HUES48 (cell line): ENCODE measurements at regions not wholly inside any gene's neighbourhood (a gene's known extent, or its start where the extent isn't known, plus 50 kb on each side); places are given as distances from the start of the nearest gene placed in this dataset.

Experiments used
- H3K27ac ChIP-seq: one replicate; pipeline ENCODE4 v1.7.0; 2013; ENCODE audit warnings: low read depth, low read length, inconsistent platforms
- H3K27me3 ChIP-seq: 2 replicates; pipeline ENCODE4 v1.6.1; 2013; ENCODE audit warnings: mild to moderate bottlenecking, low read length; ENCODE audit not compliant: control insufficient read depth, insufficient read depth
- H3K36me3 ChIP-seq: 2 replicates; pipeline ENCODE4 v1.6.1; 2013; ENCODE audit warnings: low read length; ENCODE audit not compliant: control insufficient read depth, insufficient read depth
- H3K4me1 ChIP-seq: 2 replicates; pipeline ENCODE4 v1.6.1; 2013; ENCODE audit warnings: mild to moderate bottlenecking, low read length; ENCODE audit not compliant: control insufficient read depth, insufficient read depth
- H3K4me3 ChIP-seq: 2 replicates; pipeline ENCODE4 v1.5.1; 2013; ENCODE audit warnings: mild to moderate bottlenecking, low read depth, low read length
- H3K9ac ChIP-seq: 2 replicates; pipeline ENCODE4 v1.6.1; 2013; ENCODE audit warnings: mild to moderate bottlenecking, low read depth, low read length, moderate library complexity
- H3K9me3 ChIP-seq: 2 replicates; pipeline ENCODE4 v1.6.1; 2013; ENCODE audit warnings: low read length; ENCODE audit not compliant: control insufficient read depth, insufficient read depth

DNA sequence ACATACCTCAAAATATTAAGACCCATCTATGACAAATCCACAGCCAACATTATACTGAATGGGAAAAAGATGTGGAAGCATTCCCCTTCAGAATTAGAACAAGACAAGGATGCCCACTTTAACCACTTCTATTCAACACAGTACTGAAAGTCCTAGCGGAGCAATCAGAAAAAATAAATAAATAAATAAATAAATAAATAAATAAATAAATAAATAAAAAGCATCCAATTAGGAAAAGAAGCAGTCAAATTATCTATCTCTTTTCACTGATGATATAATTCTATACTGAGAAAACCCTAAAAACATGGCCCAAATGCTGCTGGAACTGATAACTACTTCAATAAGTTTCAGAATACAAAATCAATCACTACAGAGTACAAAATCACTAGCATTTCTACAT, 67.5 kb downstream of the PRR32 start:
- H3K9ac ChIP-seq, result no peak overlapping the region
- H3K4me1 ChIP-seq, result no peaks in the 10 kb centered on the region
- H3K27me3 ChIP-seq, result no peaks in the 10 kb centered on the region
- no peak overlapping the region for H3K4me3 ChIP-seq
- peaks cover 6% of the 10 kb centered on the region; the same call in 1 of the 2 replicates for H3K9me3 ChIP-seq
- H3K27ac ChIP-seq, result no peak overlapping the region
- H3K36me3 ChIP-seq, result no peaks in the 10 kb centered on the region

DNA sequence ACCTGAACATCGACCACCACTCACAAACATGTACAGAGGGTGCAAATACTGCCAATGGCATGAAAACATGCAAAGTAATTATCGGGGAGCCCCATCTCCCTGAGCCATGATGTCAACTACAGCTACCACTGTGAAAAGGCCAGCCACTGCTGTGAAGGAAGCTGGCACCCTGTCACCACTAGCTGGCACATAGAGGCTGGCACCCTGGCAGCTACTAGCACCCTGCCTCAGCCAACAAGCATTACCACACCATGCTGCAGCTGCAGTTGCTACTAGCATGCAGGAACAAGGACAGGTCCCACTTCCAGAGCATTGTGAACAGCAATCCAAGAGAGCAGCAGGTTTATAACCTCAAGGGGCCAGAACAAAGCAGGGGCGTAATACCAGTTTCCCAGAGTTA, 81.4 kb downstream of the PRR32 start:
- Histone ChIP-seq H3K4me3 (no peak overlapping the region), H3K4me1 (no peaks in the 10 kb centered on the region), H3K27me3 (no peaks in the 10 kb centered on the region), H3K36me3 (no peaks in the 10 kb centered on the region), H3K9me3 (peaks cover 4% of the 10 kb centered on the region), H3K9ac (no peak overlapping the region), H3K27ac (no peak overlapping the region)

DNA sequence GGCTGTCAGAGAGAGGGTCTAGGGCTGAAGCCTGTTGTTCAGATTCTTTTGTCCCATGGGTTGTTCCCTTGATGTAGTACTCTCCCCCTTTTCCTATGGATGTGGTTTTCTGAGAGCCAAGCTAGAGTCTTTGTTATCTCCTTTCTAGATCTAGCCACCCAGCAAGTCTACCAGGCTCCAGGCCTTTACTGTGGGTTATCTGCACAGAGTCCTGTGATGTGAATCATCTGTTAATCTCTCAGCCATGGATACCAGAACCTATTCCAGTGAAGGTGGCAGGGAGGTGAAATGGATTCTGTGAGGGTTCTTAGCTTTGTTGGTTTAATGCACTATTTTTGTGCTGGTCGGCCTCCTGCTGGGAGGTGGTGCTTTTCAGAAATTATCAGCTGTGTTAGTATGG, 109.5 kb downstream of the PRR32 start:
- Histone ChIP-seq H3K27me3 (no peaks in the 10 kb centered on the region), H3K27ac (no peak overlapping the region), H3K9me3 (peaks cover 6% of the 10 kb centered on the region; the same call in 1 of the 2 replicates), H3K36me3 (no peaks in the 10 kb centered on the region), H3K4me3 (no peak overlapping the region), H3K4me1 (no peaks in the 10 kb centered on the region), H3K9ac (no peak overlapping the region)

DNA sequence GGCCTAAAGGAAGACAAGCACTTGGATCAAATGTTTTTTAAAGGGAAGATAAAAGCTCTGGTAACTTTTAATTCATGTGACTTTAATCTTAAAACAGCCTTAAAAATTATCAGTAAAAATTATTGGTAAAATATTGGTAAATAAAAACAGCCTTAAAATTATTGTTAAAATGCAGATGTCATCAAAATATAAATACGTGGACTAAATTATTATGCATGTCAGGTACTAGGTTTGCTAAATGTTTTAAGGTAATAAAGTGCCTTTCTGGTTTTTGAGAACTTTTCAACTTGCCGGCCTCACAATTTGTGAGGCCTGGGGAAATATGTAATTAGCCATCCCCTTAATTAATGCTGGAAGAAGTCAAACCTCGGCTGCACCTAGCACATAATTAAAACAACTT, 147.7 kb downstream of the PRR32 start:
- Histone ChIP-seq H3K27me3 (no peaks in the 10 kb centered on the region), H3K4me1 (no peaks in the 10 kb centered on the region), H3K9ac (no peak overlapping the region), H3K27ac (no peak overlapping the region), H3K9me3 (peaks cover 21% of the 10 kb centered on the region), H3K4me3 (no peak overlapping the region), H3K36me3 (no peaks in the 10 kb centered on the region)

DNA sequence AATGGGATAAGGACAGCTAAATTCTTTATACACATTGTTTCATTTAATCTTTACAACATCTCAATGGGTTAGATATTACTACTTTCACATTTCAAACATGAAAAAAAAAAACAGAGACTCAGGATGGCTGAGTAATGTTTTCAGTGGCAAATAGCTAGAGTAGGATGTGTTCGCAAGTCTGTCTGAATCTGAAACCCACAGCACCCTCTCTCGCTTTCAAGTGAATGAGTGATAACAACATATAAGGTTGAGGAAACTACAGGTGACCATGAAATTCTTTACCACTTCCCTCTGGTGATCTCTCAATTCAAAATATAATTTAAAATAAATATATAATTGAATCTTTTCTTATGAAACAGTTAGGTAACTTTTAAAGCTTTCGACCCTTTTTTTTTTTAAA, 162.6 kb downstream of the PRR32 start:
- no peak overlapping the region for H3K27ac ChIP-seq
- no peaks in the 10 kb centered on the region for H3K4me1 ChIP-seq
- no peaks in the 10 kb centered on the region for H3K36me3 ChIP-seq
- H3K9me3 ChIP-seq, result no peaks in the 10 kb centered on the region
- no peaks in the 10 kb centered on the region for H3K27me3 ChIP-seq
- H3K9ac ChIP-seq, result no peak overlapping the region
- no peak overlapping the region for H3K4me3 ChIP-seq

DNA sequence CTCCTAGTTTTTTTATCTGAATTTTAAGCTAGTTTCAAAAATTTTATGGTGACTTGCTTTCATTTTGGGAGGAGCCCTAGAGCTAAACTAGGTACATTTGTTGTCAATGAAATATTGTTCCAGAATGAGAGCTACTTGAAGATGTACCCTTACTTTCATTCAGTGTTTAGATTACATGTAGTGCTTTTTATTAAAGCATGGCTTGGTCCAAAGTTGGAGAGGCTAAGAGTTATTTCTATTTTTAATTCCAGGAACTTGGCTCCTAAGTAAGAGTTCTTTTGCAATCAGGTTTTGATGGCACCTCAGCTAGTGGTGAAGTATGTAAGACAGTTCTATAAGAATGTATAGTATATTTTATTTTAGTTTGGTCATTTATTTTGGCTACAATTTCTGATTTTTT, 165.5 kb downstream of the PRR32 start:
- no peaks in the 10 kb centered on the region for H3K4me1 ChIP-seq
- H3K27ac ChIP-seq, result no peak overlapping the region
- no peak overlapping the region for H3K9ac ChIP-seq
- no peaks in the 10 kb centered on the region for H3K36me3 ChIP-seq
- no peaks in the 10 kb centered on the region; the same call in 1 of the 2 replicates for H3K9me3 ChIP-seq
- no peaks in the 10 kb centered on the region for H3K27me3 ChIP-seq
- no peak overlapping the region for H3K4me3 ChIP-seq

DNA sequence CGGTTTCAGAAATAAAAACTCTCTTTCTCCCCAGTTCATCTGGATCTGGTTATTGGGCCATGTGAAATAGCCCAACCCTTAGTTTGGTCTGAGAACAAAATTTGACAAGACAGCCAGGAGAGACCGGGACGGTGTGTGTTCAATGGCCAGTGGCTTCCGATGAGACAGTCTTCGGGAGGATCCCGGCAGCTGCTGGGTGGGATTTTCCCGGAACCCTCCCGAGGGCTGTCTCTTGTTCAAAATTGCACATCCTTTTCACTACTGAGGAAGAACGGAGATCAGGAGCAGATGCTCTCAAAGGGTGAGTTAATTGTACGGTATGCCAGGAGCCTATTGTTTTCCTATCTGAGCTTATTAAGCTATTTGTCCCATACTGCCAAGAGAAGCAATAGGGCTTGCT, 166.5 kb downstream of the PRR32 start:
- H3K4me3 ChIP-seq, result no peak overlapping the region
- H3K9ac ChIP-seq, result no peak overlapping the region
- H3K4me1 ChIP-seq, result no peaks in the 10 kb centered on the region
- no peaks in the 10 kb centered on the region; the same call in 1 of the 2 replicates for H3K9me3 ChIP-seq
- H3K36me3 ChIP-seq, result no peaks in the 10 kb centered on the region
- H3K27ac ChIP-seq, result no peak overlapping the region
- no peaks in the 10 kb centered on the region for H3K27me3 ChIP-seq

DNA sequence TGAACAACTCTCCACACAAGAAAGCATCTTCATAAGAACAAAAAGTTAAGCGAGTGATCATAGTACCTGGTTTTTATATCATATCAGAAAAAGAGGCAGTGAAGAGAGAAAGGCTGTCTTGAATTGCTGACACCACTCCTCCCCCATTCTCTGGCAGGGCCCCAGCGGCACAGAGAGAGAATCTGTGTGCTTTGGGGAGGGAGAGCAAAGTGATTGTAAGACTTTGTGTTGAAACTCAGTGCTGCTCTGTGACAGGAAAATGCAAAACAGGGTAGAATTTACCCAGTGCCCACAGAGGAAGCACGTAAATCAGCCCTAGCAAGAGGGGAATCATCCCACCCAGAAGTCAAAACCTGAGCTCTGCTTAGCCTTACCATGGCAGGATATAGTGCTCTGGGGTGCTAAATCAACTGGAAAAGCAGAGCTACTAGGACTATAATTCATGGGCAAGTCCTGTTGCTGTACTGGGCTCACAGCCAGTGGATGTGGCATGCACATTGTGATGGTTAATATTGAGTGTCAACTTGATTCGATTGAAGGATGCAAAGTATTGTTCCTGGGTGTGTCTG, 174.6 kb downstream of the PRR32 start:
- Histone ChIP-seq H3K27me3 (no peaks in the 10 kb centered on the region), H3K4me1 (no peaks in the 10 kb centered on the region), H3K9ac (no peak overlapping the region), H3K4me3 (no peak overlapping the region), H3K9me3 (no peaks in the 10 kb centered on the region; the same call in 1 of the 2 replicates), H3K36me3 (no peaks in the 10 kb centered on the region), H3K27ac (no peak overlapping the region)

DNA sequence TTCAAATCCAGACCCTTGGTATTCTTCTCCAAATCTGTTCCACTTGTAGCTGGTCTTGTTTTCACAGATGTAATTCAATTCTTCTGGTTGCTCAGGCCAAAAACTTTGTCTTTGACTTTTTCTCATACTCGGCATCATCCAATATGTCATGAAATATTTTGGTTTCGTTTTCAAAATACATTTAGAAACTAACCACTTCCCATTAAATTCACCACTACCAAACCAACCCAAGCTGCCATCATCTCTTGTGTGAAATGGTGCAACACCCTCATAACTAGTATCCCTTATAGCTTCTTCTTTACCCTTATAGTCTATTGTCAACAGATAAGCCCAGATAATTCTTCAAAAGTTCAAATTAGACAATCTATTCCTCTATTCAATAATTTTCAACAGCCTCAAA, 192.1 kb downstream of the PRR32 start:
- H3K4me1 ChIP-seq, result no peaks in the 10 kb centered on the region
- H3K36me3 ChIP-seq, result no peaks in the 10 kb centered on the region
- H3K4me3 ChIP-seq, result no peak overlapping the region
- no peak overlapping the region for H3K9ac ChIP-seq
- no peaks in the 10 kb centered on the region for H3K27me3 ChIP-seq
- no peaks in the 10 kb centered on the region; the same call in 1 of the 2 replicates for H3K9me3 ChIP-seq
- H3K27ac ChIP-seq, result no peak overlapping the region

DNA sequence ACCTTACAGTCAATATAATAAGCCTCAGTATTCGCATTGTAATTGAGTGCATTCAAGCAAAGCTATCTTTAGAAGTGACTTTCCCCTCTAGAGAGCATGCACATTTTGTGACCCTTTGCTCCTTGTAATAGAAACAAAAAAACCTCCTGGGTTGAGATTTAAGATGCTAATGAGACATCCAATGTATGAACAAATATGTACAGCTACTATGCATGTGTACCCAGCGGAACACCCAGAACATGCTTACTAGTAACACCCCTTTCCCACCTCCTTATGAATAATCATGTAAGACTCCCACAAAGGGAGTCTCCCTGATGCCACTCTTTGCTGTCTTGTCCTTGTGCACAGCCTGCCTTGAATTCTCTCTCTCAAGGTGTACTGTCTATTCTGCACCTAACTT, 205.5 kb downstream of the PRR32 start:
- Histone ChIP-seq H3K36me3 (no peaks in the 10 kb centered on the region), H3K4me3 (no peak overlapping the region), H3K9me3 (no peaks in the 10 kb centered on the region), H3K9ac (no peak overlapping the region), H3K4me1 (no peaks in the 10 kb centered on the region), H3K27ac (no peak overlapping the region), H3K27me3 (no peaks in the 10 kb centered on the region)

DNA sequence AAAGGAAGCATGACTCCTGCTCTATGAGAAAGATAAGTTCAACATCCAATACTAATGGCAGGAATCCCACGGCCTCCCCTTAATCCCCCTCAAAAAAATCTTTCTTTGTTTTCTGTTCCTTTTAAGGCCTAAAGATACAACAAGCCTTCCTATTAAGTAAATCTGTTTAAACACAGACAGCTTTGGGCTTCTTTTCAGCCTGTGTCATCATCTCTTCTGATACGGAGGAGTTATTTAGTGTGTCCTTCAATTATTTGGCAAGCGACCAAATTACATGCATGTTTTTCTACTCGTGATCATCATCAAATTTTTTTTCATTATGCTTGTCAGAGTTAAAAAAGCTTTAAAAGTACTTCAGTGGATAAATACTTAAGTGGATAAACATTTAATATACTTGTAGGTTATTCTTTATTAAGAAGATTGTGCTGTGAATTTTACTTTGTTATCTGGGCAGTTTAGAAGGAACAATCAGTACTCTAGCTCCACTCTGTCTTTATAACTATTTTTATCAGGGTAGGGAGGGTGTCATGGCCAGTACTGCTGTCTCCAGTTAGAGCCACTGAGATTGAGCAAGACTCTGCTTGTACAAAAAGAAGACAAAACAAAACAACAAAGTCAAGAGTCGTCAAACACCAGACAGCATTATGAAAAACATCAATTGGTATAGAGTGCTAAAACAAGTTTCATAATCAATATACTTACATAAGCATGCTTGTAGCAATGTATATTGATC, 210.7 kb downstream of the PRR32 start:
- Histone ChIP-seq H3K27ac (no peak overlapping the region), H3K9me3 (no peaks in the 10 kb centered on the region), H3K4me1 (no peaks in the 10 kb centered on the region), H3K27me3 (no peaks in the 10 kb centered on the region), H3K36me3 (no peaks in the 10 kb centered on the region), H3K4me3 (no peak overlapping the region), H3K9ac (no peak overlapping the region)
